GM23338 (cell line): ENCODE measurements at regions not wholly inside any gene's neighbourhood (a gene's known extent, or its start where the extent isn't known, plus 50 kb on each side); places are given as distances from the start of the nearest gene placed in this dataset.

Experiments used
- ATAC-seq: fragments of 200-7000 bp; cut with Tn5 transposase; 3 replicates; pipeline ENCODE4 v1.9.1; 2020
- DNase-seq: peaks from one replicate; pipeline ENCODE4 v3.0.0-alpha.2; 2015; ENCODE audit warnings: low spot score
- H2AFZ ChIP-seq: fragments of 200-600 bp; sonication (generic); 2 replicates; pipeline ENCODE4 v1.8.0; 2016; ENCODE audit warnings: antibody characterized with exemption, mild to moderate bottlenecking, moderate library complexity
- H3F3A ChIP-seq: fragments of 200-600 bp; sonication (generic); replicated peaks from 2 replicates; pipeline ENCODE4 v1.8.0; 2017; ENCODE audit warnings: antibody characterized with exemption, mixed run types, low read depth
- H3K27ac ChIP-seq: fragments of 200-600 bp; sonication (generic); 2 replicates; pipeline ENCODE4 v1.6.1; 2016; ENCODE audit warnings: low read depth
- H3K27me3 ChIP-seq: fragments of 200-600 bp; sonication (generic); 2 replicates; pipeline ENCODE4 v1.8.0; 2016; ENCODE audit warnings: mild to moderate bottlenecking, mixed run types, moderate library complexity; ENCODE audit not compliant: insufficient read depth
- H3K36me3 ChIP-seq: fragments of 200-600 bp; sonication (generic); 2 replicates; pipeline ENCODE4 v1.8.0; 2016; ENCODE audit warnings: mild to moderate bottlenecking; ENCODE audit not compliant: insufficient read depth
- H3K4me1 ChIP-seq: fragments of 200-600 bp; sonication (generic); 2 replicates; pipeline ENCODE4 v1.8.0; 2016; ENCODE audit warnings: mild to moderate bottlenecking, moderate library complexity; ENCODE audit not compliant: insufficient read depth
- H3K4me2 ChIP-seq: fragments of 200-600 bp; sonication (generic); 2 replicates; pipeline ENCODE4 v1.7.1; 2017; ENCODE audit warnings: mixed run types
- H3K4me3 ChIP-seq: fragments of 200-600 bp; sonication (generic); 2 replicates; pipeline ENCODE4 v1.6.1; 2016; ENCODE audit warnings: mixed run types
- H3K79me2 ChIP-seq: fragments of 200-600 bp; sonication (generic); replicated peaks from 2 replicates; pipeline ENCODE4 v1.8.0; 2017; ENCODE audit warnings: mild to moderate bottlenecking; ENCODE audit not compliant: insufficient read depth
- H3K9me2 ChIP-seq: fragments of 200-600 bp; sonication (generic); 2 replicates; pipeline ENCODE4 v1.8.0; 2017; ENCODE audit not compliant: insufficient read depth
- H4K20me1 ChIP-seq: fragments of 200-600 bp; sonication (generic); replicated peaks from 2 replicates; pipeline ENCODE4 v1.8.0; 2017; ENCODE audit warnings: mild to moderate bottlenecking; ENCODE audit not compliant: insufficient read depth
- H3K27ac Mint-ChIP-seq: 2 replicates; pipeline ENCODE4 v1.8.0; 2020; ENCODE audit warnings: inconsistent platforms, mild to moderate bottlenecking, moderate library complexity, mixed read lengths
- H3K27me3 Mint-ChIP-seq: 3 replicates; pipeline ENCODE4 v1.8.0; 2022; ENCODE audit warnings: low read depth, mild to moderate bottlenecking, moderate library complexity, mixed read lengths, inconsistent platforms; ENCODE audit not compliant: insufficient read depth, poor library complexity
- H3K36me3 Mint-ChIP-seq: 3 replicates; pipeline ENCODE4 v1.8.0; 2021; ENCODE audit warnings: low read depth, mild to moderate bottlenecking, inconsistent platforms, moderate library complexity, mixed read lengths
- H3K4me1 Mint-ChIP-seq: 3 replicates; pipeline ENCODE4 v1.8.0; 2020; ENCODE audit warnings: mild to moderate bottlenecking, inconsistent platforms, mixed read lengths
- H3K4me3 Mint-ChIP-seq: 3 replicates; pipeline ENCODE4 v1.8.0; 2021; ENCODE audit warnings: moderate library complexity, mild to moderate bottlenecking, inconsistent platforms, mixed read lengths
- H3K9me3 Mint-ChIP-seq: 3 replicates; pipeline ENCODE4 v1.8.0; 2020; ENCODE audit warnings: moderate library complexity, mild to moderate bottlenecking, inconsistent platforms, mixed read lengths
- CREB1 ChIP-seq: fragments of 250-450 bp; sonication (Bioruptor Pico); IDR thresholded peaks from 2 replicates; pipeline ENCODE4 v1.5.0; 2020; ENCODE audit warnings: low read depth, mild to moderate bottlenecking, moderate library complexity
- ETS1 ChIP-seq: IDR thresholded peaks from 2 replicates; pipeline ENCODE4 v1.6.1; 2016; ENCODE audit warnings: antibody characterized with exemption
- EZH2 ChIP-seq: fragments of 200-600 bp; sonication (generic); IDR thresholded peaks from one replicate; pipeline ENCODE4 v1.8.0; 2017; ENCODE audit warnings: antibody characterized with exemption, mild to moderate bottlenecking, low read depth; ENCODE audit not compliant: unreplicated experiment
- EZH2phosphoT487 ChIP-seq: fragments of 200-600 bp; sonication (generic); IDR thresholded peaks from one replicate; pipeline ENCODE4 v1.8.1; 2018; ENCODE audit warnings: antibody characterized with exemption; ENCODE audit not compliant: unreplicated experiment
- NANOG ChIP-seq: IDR thresholded peaks from 2 replicates; pipeline ENCODE4 v1.6.1; 2016; ENCODE audit warnings: antibody characterized with exemption, borderline replicate concordance
- POLR2AphosphoS5 ChIP-seq: IDR thresholded peaks from 2 replicates; pipeline ENCODE4 v1.6.1; 2016; ENCODE audit warnings: antibody characterized with exemption, low read depth
- STAT1 ChIP-seq: IDR thresholded peaks from one replicate; pipeline ENCODE4 v1.6.1; 2016; ENCODE audit warnings: antibody characterized with exemption; ENCODE audit not compliant: unreplicated experiment
- ZNF331 ChIP-seq: fragments of 250-450 bp; sonication (Bioruptor Pico); IDR thresholded peaks from 2 replicates; pipeline ENCODE4 v1.5.0; 2020; ENCODE audit warnings: low read depth, mild to moderate bottlenecking, moderate library complexity
- TF ChIP-seq, protein P1 (sequence below): fragments of 250-450 bp; sonication (Bioruptor Pico); IDR thresholded peaks from 2 replicates; pipeline ENCODE4 v1.5.0; 2020; ENCODE audit warnings: mild to moderate bottlenecking, moderate library complexity
- TF ChIP-seq, protein P2 (sequence below), 2 experiments: fragments of 200-600 bp in 1 of 2; sonication (generic) in 1 of 2; conservative IDR thresholded peaks; 2 replicates each; pipeline versions ENCODE4 v1.5.1 to v1.6.1; 2016 to 2017; ENCODE audit warnings: antibody characterized with exemption in 2 of 2, low read depth in 2 of 2, mild to moderate bottlenecking in 2 of 2, moderate library complexity in 1 of 2

DNA sequence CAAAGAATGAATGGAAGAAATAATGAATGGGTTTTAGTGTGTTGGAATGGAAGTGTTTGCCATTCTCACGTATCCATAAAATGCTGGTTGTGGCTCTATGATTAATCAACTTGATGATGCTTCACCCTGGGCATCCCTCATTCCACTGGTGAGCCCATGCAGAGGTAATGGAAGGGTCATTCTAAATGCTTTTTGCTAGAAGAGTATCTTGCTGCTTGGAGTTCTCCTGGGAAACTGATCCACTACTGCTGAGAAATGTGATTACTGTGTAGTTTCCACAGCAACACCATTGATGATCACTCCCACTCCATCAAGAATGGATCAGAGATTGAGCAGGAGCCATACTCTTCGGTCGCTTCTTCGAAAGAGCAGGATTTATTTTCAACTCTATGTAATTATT lies 101.6 kb downstream of the ARL5B start:
- H3K79me2 ChIP-seq, result no peaks in the 10 kb centered on the region
- Mint-ChIP-seq H3K4me3 (no peak overlapping the region), H3K27ac (no peak overlapping the region), H3K4me1 (peaks cover 4% of the 10 kb centered on the region; the same call in 2 of the 3 replicates), H3K9me3 (no peaks in the 10 kb centered on the region), H3K27me3 (no peaks in the 10 kb centered on the region), H3K36me3 (no peaks in the 10 kb centered on the region)
- H3K36me3 ChIP-seq, result no peaks in the 10 kb centered on the region
- no peaks in the 10 kb centered on the region for H3K27me3 ChIP-seq
- H2AFZ ChIP-seq, result 0 out of 2 replicates have a peak overlapping the region, but pooled peaks have one; percentile 38
- no peak for TF ChIP-seq EZH2phosphoT487
- TF ChIP-seq ETS1, result no peak
- TF ChIP-seq, protein P1, sequence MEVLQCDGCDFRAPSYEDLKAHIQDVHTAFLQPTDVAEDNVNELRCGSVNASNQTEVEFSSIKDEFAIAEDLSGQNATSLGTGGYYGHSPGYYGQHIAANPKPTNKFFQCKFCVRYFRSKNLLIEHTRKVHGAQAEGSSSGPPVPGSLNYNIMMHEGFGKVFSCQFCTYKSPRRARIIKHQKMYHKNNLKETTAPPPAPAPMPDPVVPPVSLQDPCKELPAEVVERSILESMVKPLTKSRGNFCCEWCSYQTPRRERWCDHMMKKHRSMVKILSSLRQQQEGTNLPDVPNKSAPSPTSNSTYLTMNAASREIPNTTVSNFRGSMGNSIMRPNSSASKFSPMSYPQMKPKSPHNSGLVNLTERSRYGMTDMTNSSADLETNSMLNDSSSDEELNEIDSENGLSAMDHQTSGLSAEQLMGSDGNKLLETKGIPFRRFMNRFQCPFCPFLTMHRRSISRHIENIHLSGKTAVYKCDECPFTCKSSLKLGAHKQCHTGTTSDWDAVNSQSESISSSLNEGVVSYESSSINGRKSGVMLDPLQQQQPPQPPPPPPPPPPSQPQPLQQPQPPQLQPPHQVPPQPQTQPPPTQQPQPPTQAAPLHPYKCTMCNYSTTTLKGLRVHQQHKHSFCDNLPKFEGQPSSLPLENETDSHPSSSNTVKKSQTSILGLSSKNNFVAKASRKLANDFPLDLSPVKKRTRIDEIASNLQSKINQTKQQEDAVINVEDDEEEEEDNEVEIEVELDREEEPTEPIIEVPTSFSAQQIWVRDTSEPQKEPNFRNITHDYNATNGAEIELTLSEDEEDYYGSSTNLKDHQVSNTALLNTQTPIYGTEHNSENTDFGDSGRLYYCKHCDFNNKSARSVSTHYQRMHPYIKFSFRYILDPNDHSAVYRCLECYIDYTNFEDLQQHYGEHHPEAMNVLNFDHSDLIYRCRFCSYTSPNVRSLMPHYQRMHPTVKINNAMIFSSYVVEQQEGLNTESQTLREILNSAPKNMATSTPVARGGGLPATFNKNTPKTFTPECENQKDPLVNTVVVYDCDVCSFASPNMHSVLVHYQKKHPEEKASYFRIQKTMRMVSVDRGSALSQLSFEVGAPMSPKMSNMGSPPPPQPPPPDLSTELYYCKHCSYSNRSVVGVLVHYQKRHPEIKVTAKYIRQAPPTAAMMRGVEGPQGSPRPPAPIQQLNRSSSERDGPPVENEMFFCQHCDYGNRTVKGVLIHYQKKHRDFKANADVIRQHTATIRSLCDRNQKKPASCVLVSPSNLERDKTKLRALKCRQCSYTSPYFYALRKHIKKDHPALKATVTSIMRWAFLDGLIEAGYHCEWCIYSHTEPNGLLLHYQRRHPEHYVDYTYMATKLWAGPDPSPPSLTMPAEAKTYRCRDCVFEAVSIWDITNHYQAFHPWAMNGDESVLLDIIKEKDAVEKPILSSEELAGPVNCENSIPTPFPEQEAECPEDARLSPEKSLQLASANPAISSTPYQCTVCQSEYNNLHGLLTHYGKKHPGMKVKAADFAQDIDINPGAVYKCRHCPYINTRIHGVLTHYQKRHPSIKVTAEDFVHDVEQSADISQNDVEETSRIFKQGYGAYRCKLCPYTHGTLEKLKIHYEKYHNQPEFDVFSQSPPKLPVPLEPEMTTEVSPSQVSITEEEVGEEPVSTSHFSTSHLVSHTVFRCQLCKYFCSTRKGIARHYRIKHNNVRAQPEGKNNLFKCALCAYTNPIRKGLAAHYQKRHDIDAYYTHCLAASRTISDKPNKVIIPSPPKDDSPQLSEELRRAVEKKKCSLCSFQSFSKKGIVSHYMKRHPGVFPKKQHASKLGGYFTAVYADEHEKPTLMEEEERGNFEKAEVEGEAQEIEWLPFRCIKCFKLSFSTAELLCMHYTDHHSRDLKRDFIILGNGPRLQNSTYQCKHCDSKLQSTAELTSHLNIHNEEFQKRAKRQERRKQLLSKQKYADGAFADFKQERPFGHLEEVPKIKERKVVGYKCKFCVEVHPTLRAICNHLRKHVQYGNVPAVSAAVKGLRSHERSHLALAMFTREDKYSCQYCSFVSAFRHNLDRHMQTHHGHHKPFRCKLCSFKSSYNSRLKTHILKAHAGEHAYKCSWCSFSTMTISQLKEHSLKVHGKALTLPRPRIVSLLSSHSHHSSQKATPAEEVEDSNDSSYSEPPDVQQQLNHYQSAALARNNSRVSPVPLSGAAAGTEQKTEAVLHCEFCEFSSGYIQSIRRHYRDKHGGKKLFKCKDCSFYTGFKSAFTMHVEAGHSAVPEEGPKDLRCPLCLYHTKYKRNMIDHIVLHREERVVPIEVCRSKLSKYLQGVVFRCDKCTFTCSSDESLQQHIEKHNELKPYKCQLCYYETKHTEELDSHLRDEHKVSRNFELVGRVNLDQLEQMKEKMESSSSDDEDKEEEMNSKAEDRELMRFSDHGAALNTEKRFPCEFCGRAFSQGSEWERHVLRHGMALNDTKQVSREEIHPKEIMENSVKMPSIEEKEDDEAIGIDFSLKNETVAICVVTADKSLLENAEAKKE (CRISPR knock-in tag), result no peak
- TF ChIP-seq ZNF331 (CRISPR knock-in tag), result no peak
- TF ChIP-seq STAT1, result no peak
- H3K4me1 ChIP-seq, result peaks cover 6% of the 10 kb centered on the region; the same call in 1 of the 2 replicates
- no peak overlapping the region for H3K4me3 ChIP-seq
- H3K4me2 ChIP-seq, result no peak overlapping the region
- ATAC-seq, result no peak
- H4K20me1 ChIP-seq, result no peaks in the 10 kb centered on the region
- DNase-seq, result no peak
- H3K27ac ChIP-seq, result no peak overlapping the region
- no peaks in the 10 kb centered on the region for H3K9me2 ChIP-seq
- no peaks in the 10 kb centered on the region for H3F3A ChIP-seq

DNA sequence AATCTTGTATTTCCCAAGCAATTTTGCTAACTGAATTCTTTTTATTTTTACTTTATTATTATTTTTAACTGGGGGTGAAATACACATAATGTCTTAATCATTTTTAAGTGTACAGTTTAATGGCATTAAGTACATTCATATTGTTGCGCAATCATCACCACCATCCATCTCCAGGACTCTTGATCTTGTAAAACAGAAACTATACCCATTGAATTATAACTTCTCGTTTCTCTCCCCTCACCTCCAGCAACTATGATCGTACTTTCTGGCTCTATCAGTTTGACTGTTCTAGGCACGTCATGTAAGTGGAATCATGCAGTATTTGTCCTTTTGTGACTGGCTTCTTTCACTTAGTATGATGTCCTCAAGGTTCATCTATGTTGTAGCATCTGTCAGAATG lies 108.8 kb downstream of the ARL5B start:
- Histone ChIP-seq H2AFZ (no peak overlapping the region), H3F3A (no peaks in the 10 kb centered on the region), H3K27ac (no peak overlapping the region), H3K27me3 (no peaks in the 10 kb centered on the region), H4K20me1 (no peaks in the 10 kb centered on the region), H3K79me2 (no peaks in the 10 kb centered on the region), H3K36me3 (no peaks in the 10 kb centered on the region), H3K4me1 (no peaks in the 10 kb centered on the region), H3K9me2 (no peaks in the 10 kb centered on the region), H3K4me3 (no peak overlapping the region), H3K4me2 (no peak overlapping the region)
- H3K36me3 Mint-ChIP-seq, result no peaks in the 10 kb centered on the region
- ATAC-seq (no peak), DNase-seq (no peak)
- H3K4me3 Mint-ChIP-seq, result no peak overlapping the region
- H3K27me3 Mint-ChIP-seq, result no peaks in the 10 kb centered on the region
- H3K9me3 Mint-ChIP-seq, result no peaks in the 10 kb centered on the region; the same call in 2 of the 3 replicates
- no peak overlapping the region for H3K27ac Mint-ChIP-seq
- no peaks in the 10 kb centered on the region for H3K4me1 Mint-ChIP-seq
- TF ChIP-seq EZH2phosphoT487 (no peak), POLR2AphosphoS5 (no peak), EZH2 (no peak), ETS1 (no peak), CREB1 (CRISPR knock-in tag) (no peak), NANOG (no peak)
- TF ChIP-seq, protein P2, sequence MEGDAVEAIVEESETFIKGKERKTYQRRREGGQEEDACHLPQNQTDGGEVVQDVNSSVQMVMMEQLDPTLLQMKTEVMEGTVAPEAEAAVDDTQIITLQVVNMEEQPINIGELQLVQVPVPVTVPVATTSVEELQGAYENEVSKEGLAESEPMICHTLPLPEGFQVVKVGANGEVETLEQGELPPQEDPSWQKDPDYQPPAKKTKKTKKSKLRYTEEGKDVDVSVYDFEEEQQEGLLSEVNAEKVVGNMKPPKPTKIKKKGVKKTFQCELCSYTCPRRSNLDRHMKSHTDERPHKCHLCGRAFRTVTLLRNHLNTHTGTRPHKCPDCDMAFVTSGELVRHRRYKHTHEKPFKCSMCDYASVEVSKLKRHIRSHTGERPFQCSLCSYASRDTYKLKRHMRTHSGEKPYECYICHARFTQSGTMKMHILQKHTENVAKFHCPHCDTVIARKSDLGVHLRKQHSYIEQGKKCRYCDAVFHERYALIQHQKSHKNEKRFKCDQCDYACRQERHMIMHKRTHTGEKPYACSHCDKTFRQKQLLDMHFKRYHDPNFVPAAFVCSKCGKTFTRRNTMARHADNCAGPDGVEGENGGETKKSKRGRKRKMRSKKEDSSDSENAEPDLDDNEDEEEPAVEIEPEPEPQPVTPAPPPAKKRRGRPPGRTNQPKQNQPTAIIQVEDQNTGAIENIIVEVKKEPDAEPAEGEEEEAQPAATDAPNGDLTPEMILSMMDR (conservative IDR thresholded peaks at IDR 0.05; ENCODE audit: low read depth in 2 of 2), result no peak
